ENCODE measurements at regions not wholly inside any gene's neighbourhood (a gene's known extent, or its start where the extent isn't known, plus 50 kb on each side); places are given as distances from the start of the nearest gene placed in this dataset.
"Not testable (repeated sequence)": the region's sequence is repeated elsewhere in the genome, so short reads cannot be mapped to it uniquely, and the experiment has no call there.

DNA sequence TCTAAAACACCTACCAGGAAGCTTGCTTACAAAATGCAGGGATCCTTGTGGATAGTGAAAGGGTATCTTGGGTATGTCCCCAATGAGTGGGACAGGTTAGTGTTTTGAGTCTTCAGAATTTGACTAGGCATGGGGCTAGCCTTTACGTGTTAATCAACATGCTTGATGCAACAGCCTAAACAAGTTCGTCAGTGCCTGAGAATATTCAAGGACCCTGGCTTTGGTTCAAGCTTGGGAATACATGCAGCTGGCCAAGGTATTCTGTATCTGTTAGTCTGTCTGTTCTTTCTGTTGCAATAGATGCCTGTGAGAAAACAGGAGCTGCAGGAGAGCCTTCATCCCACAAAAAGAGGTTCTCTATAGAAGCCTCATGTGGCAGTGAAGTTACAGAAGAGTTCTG, 149.5 kb downstream of the CCNG2 start:
- DNase-seq (ENCODE audit: low spot score): no peak

DNA sequence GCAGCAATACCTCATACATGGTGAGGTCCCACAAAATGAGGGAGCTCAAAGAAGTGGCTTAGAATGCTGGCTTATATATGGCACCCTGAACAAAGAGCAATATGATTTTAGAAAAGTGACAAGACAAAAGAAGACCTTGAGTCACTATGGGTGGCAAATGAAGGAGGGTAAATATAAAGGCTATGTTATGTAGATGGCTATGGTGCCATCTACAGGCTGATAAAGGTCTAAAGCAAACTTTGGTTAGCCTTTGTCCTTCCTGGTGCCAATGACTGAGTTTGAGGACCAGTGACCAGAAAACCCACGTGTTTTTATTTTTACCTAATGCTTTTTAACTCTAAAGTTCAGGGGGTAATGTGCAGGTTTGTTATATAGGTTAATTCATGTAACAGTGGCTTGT, 151.8 kb downstream of the CCNG2 start:
- no peak for DNase-seq (ENCODE audit: low spot score)

DNA sequence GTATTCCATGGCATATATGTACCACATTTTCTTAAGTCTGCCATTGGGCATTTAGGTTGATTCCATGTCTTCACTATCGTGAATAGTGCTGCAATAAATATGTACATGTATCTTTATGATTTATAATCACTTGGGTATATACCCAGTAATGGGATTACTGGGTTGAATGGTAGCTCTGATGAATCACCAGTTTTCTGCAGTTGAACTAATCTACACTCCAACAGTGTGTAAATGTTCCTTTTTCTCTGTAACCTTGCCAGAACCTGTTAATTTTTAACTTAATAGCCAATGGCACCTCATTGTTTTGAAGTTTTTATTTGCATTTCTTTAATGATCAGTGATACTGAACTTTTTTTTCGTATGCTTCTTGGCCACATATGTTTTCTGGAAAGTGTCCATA, 152.5 kb downstream of the CCNG2 start:
- no peak for DNase-seq (ENCODE audit: low spot score)

DNA sequence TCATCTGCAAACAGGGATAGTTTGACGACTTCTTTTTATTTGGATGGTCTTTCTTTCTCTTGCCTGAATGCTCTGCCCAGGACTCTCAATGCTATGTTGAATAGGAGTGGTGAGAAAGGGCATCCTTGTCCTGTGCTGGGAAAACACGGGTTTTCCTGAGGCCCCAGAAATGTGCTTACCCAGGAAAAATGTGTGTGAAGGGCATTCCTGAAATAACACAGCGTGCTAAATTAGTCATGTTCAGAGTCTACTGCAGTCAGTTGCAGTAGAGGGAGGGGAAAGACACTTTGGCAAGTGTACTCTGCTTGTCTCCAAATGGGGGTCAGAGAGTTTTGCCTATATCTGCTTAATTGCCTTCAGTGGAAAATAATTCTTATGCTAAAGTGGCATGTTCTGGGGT, 153.9 kb downstream of the CCNG2 start:
- DNase-seq (ENCODE audit: low spot score): no peak

DNA sequence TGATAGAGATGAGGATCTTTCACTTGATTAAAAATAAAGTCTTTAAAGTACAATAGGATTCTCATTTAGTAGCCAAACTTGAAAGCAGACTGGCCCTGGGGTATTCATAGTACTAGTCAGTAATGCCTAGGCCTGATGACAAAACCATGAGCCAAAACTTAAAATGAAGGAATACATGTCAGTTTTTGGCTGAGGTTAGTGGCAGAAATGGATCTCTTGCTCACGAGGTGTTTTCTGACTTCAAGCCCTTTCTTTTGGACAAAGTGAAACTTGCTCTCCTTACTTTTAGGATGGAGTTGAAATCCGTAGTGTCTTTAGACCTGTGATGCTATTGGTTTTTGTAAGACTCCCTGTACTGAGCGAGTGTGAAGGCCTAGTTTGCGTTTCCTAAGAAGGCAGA, 157.7 kb downstream of the CCNG2 start:
- DNase-seq (ENCODE audit: low spot score): no peak

DNA sequence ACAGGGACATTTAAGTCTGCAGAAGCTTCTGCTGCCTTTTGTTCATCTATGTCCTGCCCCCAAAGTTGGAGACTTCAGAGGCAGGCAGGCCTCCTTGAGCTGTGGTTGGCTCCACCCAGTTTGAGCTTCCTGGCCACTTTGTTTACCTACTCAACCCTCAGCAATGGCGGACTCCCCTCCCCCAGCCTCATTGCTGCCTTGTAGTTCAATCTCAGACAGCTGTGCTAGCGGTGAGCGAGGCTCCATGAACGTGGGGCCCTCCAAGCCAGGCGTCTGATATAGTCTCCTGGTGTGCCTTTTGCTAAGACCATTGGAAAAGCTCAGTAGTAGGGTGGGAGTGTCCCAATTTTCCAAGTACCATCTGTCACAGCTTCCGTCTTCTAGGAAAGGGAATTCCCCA, 170.1 kb downstream of the CCNG2 start:
- no peak for DNase-seq (ENCODE audit: low spot score)

DNA sequence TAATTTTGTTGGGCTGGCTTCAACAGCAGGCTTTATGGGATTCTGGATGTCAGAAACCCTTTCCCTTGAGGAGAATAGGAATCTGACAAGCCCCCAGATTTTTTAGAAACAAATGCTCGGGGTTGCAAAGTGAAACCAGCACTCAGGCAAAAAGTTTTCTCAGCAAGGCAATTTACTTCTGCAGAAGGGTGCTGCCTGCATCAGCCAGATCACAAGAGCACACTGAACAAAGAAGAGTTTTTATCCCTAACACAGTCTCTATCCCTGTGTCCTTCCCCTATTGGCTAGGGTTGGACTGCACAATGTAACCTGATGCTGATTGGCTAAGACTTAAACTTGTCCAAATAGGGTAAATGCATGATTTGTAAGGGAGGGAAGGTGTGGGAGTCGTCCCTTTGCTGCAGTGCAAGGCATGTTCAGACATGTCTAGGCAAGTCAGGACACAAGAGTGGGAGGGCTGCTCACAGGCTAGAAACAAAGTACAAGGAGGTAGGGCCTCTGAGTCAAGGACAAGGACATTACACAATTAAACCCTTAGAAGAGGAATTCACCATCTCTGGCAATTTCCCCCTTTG, 175.8 kb downstream of the CCNG2 start:
- DNase-seq (ENCODE audit: low spot score): no peak

DNA sequence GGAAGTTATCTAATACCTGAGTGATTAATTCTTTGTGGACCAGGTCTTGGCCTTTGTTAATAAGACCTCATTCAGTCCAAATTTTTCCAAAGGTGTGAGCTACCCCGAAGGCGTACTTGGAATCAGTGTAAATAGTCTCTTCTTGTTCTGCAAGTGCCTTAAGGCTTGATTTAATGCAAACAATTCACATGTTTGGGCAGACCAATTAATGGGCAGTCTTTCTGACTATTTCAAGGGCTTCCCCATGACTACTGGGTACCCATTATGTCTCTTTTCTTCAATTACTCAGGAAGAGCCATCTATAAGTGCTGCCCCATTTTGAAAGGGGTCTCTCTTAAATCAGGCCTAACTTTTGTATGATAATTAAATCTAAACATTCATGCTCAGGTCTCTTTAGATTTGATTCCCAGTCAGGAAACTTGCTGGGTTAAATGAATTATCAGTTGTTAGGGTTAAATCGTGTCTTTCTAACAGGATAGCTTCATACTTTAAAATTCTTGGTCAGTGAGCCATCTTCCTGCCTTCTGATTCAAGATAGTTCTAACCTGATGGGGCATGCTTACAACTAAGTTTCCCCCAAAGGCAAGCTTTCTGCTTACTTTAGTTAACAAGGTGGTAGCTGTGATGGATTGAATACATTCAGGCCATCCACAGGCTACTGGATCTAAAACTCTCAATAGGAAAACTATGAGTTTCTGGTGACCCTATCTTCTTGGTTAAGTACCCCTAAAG, 179.6 kb downstream of the CCNG2 start:
- DNase-seq (ENCODE audit: low spot score): no peak

DNA sequence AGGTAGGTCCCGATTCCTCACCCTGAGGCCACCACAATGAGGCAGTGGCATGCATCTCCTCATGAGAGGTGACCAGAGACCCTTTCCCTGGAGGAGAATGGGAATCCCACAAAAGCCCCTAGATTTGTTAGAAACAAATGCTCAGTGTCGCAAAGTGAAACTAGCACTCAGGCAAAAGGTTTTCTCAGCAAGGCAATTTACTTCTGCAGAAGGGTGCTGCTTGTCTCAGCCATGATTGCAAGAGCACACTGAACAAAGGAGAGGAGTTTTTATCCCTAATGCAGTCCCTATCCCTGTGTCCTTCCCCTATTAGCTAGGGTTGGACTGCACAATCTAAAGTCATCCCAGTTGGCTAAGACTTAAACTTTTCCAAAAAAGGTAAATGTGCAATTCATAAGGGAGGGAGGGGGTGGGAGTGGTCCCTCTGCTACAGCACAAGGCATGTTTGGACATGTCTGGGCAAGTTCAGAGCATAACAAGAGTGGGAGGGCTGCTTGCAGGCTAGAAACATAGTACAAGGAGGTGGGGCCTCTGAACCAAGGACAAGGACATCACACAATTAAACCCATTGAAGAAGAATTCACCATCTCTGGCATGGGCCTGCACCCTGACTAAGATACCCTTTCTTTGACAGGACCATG, 185.3 kb downstream of the CCNG2 start:
- DNase-seq (ENCODE audit: low spot score): no peak

DNA sequence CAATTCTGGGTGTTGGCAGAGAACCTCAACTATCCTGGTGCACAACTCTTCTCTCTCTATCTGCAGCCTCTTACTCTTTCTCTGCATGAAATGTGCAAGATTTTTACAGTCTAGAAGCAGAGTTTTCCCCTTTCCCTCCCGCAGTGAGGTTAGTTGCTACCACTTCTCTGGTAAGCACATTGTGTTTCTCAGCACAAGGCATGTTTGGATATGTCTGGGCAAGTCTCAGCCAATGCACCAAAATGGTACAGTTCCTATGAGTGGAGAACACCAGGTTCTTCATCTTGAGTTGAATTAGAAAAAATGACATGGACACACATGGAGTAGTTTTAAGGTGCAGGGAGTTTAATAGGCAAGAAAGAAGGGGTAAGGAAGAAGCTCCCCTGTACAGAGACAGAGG, 187.0 kb downstream of the CCNG2 start:
- no peak for DNase-seq (ENCODE audit: low spot score)

DNA sequence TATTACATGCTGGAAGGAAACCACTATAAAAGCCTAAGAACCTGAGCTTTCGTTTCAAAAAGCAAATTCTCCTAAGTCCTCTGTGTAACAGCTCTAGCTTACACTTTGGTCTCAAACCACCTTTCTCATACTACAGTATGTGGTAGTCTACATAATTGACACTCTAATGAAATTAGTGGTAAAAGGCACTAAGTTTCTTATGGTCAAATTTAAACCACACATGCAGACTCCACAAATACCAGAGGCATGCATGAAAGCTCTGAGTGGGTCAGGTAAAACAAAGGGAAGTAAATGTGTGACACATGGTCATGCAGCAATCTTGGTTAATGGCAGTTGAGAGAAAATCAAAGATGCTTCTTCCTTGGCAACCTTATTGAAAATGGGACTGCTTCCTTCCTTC, 187.8 kb downstream of the CCNG2 start:
- DNase-seq (ENCODE audit: low spot score): no peak

DNA sequence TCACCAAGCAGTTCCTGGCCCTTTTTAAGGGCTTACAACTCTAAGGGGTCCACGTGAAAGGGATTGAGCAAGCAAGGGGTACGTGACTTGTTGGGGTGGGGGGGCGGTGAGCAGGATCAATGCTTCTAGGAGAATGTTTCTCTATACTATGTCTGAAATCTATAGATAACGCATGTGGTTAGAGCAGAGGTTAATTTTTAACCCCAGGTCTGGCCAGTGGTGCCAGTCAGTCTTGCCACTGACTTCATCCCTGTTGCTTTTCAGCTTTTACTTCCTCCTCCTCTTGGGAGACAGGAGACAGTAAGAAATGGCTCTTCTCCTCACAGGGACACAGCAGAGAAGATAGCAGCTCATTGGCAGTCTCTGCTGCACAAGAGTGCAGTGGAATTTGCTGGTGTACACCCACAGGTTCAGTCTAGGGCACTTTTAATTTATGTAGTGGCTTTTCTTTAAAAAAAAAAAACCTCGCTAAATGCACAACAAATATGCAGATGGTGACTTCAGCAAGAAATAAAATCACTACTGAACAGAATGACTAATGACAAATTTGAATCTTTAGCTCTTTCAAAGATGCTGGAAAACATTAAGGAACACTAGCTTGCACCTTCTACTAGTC, 190.5 kb downstream of the CCNG2 start:
- no peak for DNase-seq (ENCODE audit: low spot score)

DNA sequence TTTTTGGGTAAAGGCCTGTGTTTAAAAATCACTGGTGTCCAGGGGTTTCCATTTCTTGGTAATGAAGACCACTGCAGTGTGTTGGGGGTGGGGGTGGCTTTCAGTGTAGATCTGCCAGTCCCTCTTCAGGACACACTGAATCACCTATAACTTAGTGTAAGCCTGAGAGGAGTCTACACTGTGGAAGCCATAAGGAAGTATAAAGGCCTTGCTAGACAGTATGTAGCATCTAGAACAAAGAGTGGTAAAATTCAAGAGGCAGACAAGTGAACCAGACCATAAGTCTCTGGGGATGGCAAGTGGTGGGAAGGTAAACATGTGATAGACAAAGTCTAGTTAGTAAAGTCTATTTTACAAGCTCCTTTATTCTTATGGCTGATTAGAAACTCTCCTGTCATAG, 191.8 kb downstream of the CCNG2 start:
- no peak for DNase-seq (ENCODE audit: low spot score)

DNA sequence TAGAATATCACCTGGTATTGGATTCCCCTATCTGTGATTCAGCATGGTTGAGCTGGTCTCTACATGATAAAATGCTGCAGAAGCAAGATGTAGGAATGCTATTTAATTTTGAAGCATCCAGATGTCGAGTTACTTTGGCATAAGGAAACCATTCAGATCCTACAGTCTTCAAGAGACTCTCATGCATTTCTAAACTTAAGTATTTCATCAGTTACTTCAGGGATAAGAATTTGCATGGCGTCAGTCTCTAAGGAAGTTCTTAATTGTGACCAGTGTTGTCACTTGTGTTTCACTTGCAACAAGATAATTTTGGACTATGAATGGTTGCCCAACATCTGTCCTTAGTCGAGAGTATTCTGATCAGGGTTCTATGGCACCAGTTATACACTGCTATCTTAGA, 192.4 kb downstream of the CCNG2 start:
- no peak for DNase-seq (ENCODE audit: low spot score)

DNA sequence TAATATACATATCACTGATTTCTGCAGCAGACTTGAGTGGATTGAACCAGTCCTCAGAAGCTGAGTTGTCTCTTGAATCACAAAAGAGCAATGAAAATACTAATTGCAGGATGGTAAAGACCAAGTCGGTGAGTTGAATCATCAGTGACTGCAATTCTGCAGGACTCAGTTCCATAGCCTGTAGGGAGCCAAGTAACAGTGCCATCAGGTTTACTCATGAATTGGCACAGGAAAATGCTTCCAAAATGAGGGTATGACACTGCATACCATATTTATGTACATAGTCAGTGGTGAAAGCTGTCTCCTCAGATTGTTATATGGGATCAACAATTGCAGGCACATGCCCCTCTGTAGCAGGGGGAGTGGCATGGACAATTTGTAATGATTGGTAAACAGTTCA, 192.8 kb downstream of the CCNG2 start:
- DNase-seq (ENCODE audit: low spot score): no peak

DNA sequence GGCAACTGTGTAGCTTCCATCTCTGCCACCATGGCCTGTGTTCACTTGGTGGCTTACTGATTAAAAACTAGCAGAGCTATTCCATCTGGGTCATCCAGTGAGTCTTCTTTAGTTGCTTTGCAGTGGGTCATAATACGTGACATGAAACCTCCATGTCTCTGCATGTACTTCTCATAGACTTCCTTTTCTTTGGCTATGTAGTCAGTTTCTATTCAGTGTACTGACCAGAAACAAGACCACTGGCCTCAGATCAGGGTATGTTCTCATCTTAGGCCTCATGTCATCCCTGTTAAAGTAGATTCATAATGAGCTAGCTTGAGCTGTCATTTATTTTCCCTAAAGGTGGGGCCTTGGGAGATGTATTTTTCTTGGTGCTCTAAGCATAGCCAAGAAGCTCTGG, 195.2 kb downstream of the CCNG2 start:
- no peak for DNase-seq (ENCODE audit: low spot score)

DNA sequence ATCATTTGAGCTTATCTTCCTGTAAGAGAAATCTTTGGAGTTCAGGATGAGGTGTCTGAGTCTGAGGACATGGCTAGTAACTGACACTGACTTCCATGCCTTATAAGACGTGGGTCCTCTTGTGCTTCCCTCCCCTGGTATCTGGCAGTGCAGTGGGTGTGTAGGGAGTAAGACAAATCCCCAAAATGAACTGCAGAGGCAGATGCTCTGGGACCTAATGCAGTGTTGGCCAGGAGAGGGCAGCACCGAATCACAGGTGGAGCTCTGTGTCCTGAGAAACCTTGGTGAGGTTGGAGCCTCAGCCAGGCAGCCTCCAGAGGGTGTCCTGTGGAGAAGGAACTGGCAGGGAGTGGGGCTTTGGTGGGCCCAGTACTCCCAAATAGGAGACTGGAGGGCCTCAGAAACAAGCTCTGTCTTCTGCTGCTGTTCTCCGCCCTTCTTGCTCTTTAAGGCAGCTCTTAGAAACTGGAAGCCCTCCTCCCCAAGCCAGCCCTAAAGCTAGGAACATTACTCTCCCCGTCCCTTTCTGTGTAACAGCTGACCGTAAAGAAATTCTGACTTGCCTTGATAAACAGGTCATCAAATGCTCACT, 196.8 kb downstream of the CCNG2 start:
- not testable (repeated sequence) for DNase-seq (ENCODE audit: low spot score)

DNA sequence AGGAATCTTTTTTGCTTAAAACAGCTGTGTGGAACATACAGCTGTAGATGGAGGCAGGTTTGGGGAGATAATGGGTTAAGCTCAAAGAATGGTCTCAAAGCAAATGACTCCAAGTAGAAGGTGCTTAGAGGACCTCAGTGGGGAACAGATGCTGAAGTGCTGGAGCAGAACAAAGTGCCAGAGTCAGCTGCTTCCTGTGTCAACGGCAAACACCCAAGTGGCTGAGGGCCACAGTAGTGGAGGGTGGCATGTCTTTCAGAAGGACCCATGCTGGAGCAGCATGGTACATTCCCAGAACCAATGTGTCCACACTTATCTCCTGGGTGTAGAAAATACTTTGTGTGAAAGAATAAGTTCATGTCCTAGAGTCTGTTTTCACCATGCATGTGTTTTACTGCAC, 197.5 kb downstream of the CCNG2 start:
- no peak for DNase-seq (ENCODE audit: low spot score)

DNA sequence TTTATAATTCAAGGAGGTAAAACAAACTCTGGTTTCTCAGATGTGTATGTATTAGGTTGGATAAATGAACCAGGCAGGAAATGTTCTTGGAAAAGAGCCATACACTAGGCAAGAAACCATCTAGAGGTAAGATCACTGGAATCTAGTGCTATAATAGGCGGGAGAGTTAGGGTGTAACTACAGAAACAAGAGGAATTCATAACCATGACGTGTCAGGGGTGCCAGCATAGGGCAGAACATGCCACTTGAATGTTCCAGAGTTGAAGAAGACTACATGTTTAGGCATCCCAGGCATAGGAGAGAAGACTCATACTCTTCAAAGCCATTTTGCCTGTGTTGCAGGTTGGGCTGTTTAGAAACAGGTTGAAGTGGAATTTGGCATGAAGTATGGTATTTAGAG, 198.7 kb downstream of the CCNG2 start:
- DNase-seq (ENCODE audit: low spot score): no peak

DNA sequence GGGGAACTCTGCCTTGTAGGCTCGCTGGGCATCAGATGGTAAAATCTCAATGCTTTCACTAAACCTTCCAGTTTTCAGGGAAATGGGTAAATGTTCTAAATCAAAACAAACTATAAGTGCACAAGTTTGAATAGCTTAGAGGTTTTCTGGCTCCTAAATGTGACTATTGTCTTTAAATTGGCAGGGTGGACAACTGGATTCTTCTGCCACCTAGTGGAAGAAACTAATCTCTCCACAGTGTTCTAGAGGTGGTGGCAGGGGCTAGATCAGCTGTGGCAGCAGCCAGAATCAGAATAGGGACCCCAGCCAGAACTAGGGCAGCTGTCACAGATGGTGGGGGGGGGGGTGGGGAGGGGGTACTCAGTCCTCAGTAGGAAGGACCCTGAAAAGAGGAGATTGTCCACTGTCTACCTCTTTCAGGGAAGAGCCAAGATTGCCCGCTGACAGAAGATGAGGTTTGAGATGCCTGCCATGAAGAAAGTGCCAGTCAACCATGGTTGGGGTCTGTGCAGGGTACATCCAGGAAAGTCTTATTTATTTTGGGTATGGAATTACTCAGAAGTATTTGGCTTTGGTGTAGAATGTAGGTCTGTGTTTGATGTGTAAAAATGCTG, 201.4 kb downstream of the CCNG2 start:
- peak; percentile 10 for DNase-seq (ENCODE audit: low spot score)

DNA sequence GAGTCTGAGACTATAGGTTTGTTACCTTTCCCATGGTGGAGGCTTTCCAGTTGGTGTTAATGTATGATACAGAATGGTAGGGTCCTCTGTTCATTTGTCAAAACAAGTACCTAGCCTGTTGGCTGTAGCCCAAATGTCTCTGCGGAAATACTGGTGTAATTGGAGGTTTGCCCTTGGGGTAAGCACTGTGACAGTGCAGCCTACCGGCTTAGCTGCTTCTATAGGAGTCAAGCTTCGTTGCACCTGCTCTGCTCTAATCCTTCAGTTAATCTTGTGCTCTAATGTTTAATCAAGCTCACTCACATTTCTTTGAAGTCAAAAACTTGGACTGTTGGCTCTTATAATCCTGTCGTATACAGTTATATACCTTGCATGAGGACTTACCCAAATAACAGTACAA, 203.4 kb downstream of the CCNG2 start:
- no peak for DNase-seq (ENCODE audit: low spot score)

DNA sequence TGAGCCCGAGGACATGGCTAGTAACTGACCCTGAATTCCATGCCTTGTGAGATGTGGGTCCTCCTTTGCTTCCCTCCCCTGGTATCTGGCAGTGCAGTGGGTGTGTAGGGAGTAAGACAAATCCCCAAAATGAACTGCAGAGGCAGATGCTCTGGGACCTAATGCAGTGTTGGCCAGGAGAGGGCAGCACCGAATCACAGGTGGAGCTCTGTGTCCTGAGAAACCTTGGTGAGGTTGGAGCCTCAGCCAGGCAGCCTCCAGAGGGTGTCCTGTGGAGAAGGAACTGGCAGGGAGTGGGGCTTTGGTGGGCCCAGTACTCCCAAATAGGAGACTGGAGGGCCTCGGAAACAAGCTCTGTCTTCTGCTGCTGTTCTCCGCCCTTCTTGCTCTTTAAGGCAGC, 209.9 kb downstream of the CCNG2 start:
- not testable (repeated sequence) for DNase-seq (ENCODE audit: low spot score)

DNA sequence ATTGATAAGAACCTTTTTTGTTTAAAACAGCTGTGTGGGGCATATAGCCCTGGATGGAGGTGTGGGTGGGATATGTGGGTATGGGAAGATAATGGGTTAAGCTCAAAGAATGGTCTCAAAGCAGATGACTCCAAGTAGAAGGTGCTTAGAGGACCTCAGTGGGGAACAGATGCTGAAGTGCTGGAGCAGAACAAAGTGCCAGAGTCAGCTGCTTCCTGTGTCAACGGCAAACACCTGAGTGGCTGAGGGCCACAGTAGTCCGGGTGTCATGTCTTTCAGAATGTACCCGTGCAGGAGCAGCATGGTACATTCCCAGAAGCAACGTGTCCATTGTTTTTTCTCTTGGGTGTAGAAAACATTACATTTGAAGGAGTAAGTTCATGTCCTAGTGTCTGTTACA, 210.6 kb downstream of the CCNG2 start:
- no peak for DNase-seq (ENCODE audit: low spot score)

Measured in CD4-positive, alpha-beta T cell treated with Interleukin-15 for 4 hours (primary cell).